H9 (cell line): ENCODE measurements at regions not wholly inside any gene's neighbourhood (a gene's known extent, or its start where the extent isn't known, plus 50 kb on each side); places are given as distances from the start of the nearest gene placed in this dataset.

ENCODE experiments used
- DNase-seq: peaks from one replicate; pipeline ENCODE4 v3.0.0-alpha.2; 2017
- H2AFZ ChIP-seq: one replicate; pipeline ENCODE4 v1.6.1; 2013; ENCODE audit warnings: mild to moderate bottlenecking, low read length, control low read depth, moderate library complexity
- H2AK5ac ChIP-seq: 2 replicates; pipeline ENCODE4 v1.6.1; 2013; ENCODE audit warnings: low read length, control low read depth, mixed read lengths; ENCODE audit not compliant: insufficient read length
- H2BK120ac ChIP-seq: one replicate; pipeline ENCODE4 v1.6.1; 2013; ENCODE audit warnings: low read depth, mild to moderate bottlenecking, low read length, control low read depth, inconsistent platforms; ENCODE audit not compliant: poor library complexity, severe bottlenecking
- H2BK12ac ChIP-seq: 2 replicates; pipeline ENCODE4 v1.6.1; 2013; ENCODE audit warnings: low read length, control low read depth, mixed read lengths, low read depth; ENCODE audit not compliant: insufficient read length
- H2BK15ac ChIP-seq: 2 replicates; pipeline ENCODE4 v1.6.1; 2013; ENCODE audit warnings: low read depth, low read length, control low read depth
- H2BK20ac ChIP-seq: one replicate; pipeline ENCODE4 v1.6.1; 2013; ENCODE audit warnings: low read depth, mild to moderate bottlenecking, low read length, control low read depth, inconsistent platforms; ENCODE audit not compliant: poor library complexity, severe bottlenecking
- H2BK5ac ChIP-seq: 2 replicates; pipeline ENCODE4 v1.6.1; 2013; ENCODE audit warnings: low read length, control low read depth, mixed read lengths; ENCODE audit not compliant: insufficient read length
- H3K14ac ChIP-seq: 2 replicates; pipeline ENCODE4 v1.6.1; 2013; ENCODE audit warnings: low read length, control low read depth; ENCODE audit not compliant: insufficient read depth
- H3K18ac ChIP-seq: 2 replicates; pipeline ENCODE4 v1.6.1; 2013; ENCODE audit warnings: low read depth, mild to moderate bottlenecking, mixed read lengths, low read length, control low read depth; ENCODE audit not compliant: insufficient read length
- H3K23ac ChIP-seq: 2 replicates; pipeline ENCODE4 v1.6.1; 2013; ENCODE audit warnings: low read length, control low read depth, mixed read lengths, low read depth; ENCODE audit not compliant: insufficient read length
- H3K23me2 ChIP-seq: 2 replicates; pipeline ENCODE4 v1.6.1; 2013; ENCODE audit warnings: low read depth, mild to moderate bottlenecking, mixed read lengths, low read length, control low read depth; ENCODE audit not compliant: insufficient read length, poor library complexity, severe bottlenecking
- H3K27ac ChIP-seq: 2 replicates; pipeline ENCODE4 v1.5.1; 2013; ENCODE audit warnings: low read length, control low read depth, mixed read lengths, low read depth; ENCODE audit not compliant: insufficient read length
- H3K27me3 ChIP-seq: 2 replicates; pipeline ENCODE4 v1.6.1; 2013; ENCODE audit warnings: low read length, control low read depth, inconsistent platforms; ENCODE audit not compliant: insufficient read depth
- H3K4ac ChIP-seq: 2 replicates; pipeline ENCODE4 v1.6.1; 2013; ENCODE audit warnings: low read depth, mild to moderate bottlenecking, control low read depth, inconsistent platforms, low read length, moderate library complexity
- H3K4me1 ChIP-seq: 2 replicates; pipeline ENCODE4 v1.6.1; 2013; ENCODE audit warnings: low read length, control low read depth, inconsistent platforms; ENCODE audit not compliant: insufficient read depth
- H3K4me2 ChIP-seq: 2 replicates; pipeline ENCODE4 v1.6.1; 2013; ENCODE audit warnings: low read length, control low read depth, mixed read lengths; ENCODE audit not compliant: insufficient read length, insufficient read depth
- H3K56ac ChIP-seq: 2 replicates; pipeline ENCODE4 v1.6.1; 2013; ENCODE audit warnings: low read depth, mild to moderate bottlenecking, mixed read lengths, low read length, control low read depth; ENCODE audit not compliant: insufficient read length
- H3K79me1 ChIP-seq: 2 replicates; pipeline ENCODE4 v1.6.1; 2013; ENCODE audit warnings: low read depth, mild to moderate bottlenecking, moderate library complexity, low read length, control low read depth, inconsistent platforms; ENCODE audit not compliant: insufficient read depth, poor library complexity, severe bottlenecking
- H3K79me2 ChIP-seq: 2 replicates; pipeline ENCODE4 v1.6.1; 2013; ENCODE audit warnings: low read length, control low read depth, inconsistent platforms; ENCODE audit not compliant: insufficient read depth
- H3K9ac ChIP-seq: 2 replicates; pipeline ENCODE4 v1.6.1; 2013; ENCODE audit warnings: low read length, control low read depth, mixed read lengths; ENCODE audit not compliant: insufficient read length; ENCODE audit errors: extremely low read depth
- H3K9me3 ChIP-seq: one replicate; pipeline ENCODE4 v1.6.1; 2013; ENCODE audit warnings: low read depth, low read length, inconsistent platforms; ENCODE audit not compliant: control insufficient read depth
- H3T11ph ChIP-seq: one replicate; pipeline ENCODE4 v1.6.1; 2013; ENCODE audit warnings: mild to moderate bottlenecking, low read length, control low read depth, inconsistent platforms
- H4K20me1 ChIP-seq: one replicate; pipeline ENCODE4 v1.6.1; 2013; ENCODE audit not compliant: control insufficient read depth, insufficient read length, insufficient read depth
- H4K5ac ChIP-seq: 2 replicates; pipeline ENCODE4 v1.6.1; 2013; ENCODE audit warnings: low read depth, mild to moderate bottlenecking, mixed read lengths, low read length, control low read depth; ENCODE audit not compliant: insufficient read length
- H4K8ac ChIP-seq: replicated peaks from 2 replicates; pipeline ENCODE4 v1.6.1; 2013; ENCODE audit warnings: low read length, control low read depth, mixed read lengths, low read depth; ENCODE audit not compliant: insufficient read length
- H4K91ac ChIP-seq: 2 replicates; pipeline ENCODE4 v1.6.1; 2013; ENCODE audit warnings: low read depth, mild to moderate bottlenecking, moderate library complexity, mixed read lengths, low read length, control low read depth; ENCODE audit not compliant: insufficient read length
- H3K27ac Mint-ChIP-seq, 3 experiments: 2 replicates in 2 of 3; 3 replicates in 1 of 3; pipeline ENCODE4 v1.8.0; 2020 to 2021; ENCODE audit warnings: mixed read lengths in 3 of 3, mild to moderate bottlenecking in 1 of 3, moderate library complexity in 1 of 3
- H3K27me3 Mint-ChIP-seq: 2 replicates; pipeline ENCODE4 v1.8.0; 2021; ENCODE audit warnings: low read depth, mild to moderate bottlenecking, moderate library complexity, mixed read lengths
- H3K36me3 Mint-ChIP-seq, 3 experiments: 2 replicates in 2 of 3; 3 replicates in 1 of 3; pipeline ENCODE4 v1.8.0; 2020 to 2021; ENCODE audit warnings: low read depth in 3 of 3, mixed read lengths in 3 of 3; ENCODE audit not compliant: insufficient read depth in 1 of 3
- H3K4me1 Mint-ChIP-seq, 2 experiments: 2 replicates each; pipeline ENCODE4 v1.8.0; 2020; ENCODE audit warnings: mixed read lengths in 2 of 2
- H3K4me3 Mint-ChIP-seq, 2 experiments: 2 replicates in 1 of 2; 3 replicates in 1 of 2; pipeline ENCODE4 v1.8.0; 2020 to 2021; ENCODE audit warnings: mild to moderate bottlenecking in 2 of 2, mixed read lengths in 2 of 2, moderate library complexity in 1 of 2
- H3K9me3 Mint-ChIP-seq, 2 experiments: 2 replicates in 1 of 2; 3 replicates in 1 of 2; pipeline ENCODE4 v1.8.0; 2020; ENCODE audit warnings: mild to moderate bottlenecking in 2 of 2, mixed read lengths in 2 of 2, moderate library complexity in 1 of 2
- CTCF ChIP-seq: fragments of 200-600 bp; sonication (generic); conservative IDR thresholded peaks from 3 replicates; pipeline ENCODE4 v1.8.0; 2021; ENCODE audit warnings: antibody characterized with exemption, mild to moderate bottlenecking
- WGBS: extraction: QIAGEN DNeasy Blood & Tissue Kit; methylation state at CpG from one replicate; pipeline ENCODE4 v1.1.7; 2013; ENCODE audit warnings: missing lambda C conversion rate, low lambda C conversion rate, mixed read lengths; ENCODE audit not compliant: insufficient read length; ENCODE audit errors: extremely low coverage; 5-methylcytosine and 5-hydroxymethylcytosine counted together

GRCh38 chr13:90713441-90714133 is 633.9 kb upstream of the MIR17HG start:
- H3K4ac ChIP-seq, result no peak overlapping the region
- no peak overlapping the region for H3K4me2 ChIP-seq
- Mint-ChIP-seq H3K27me3 (no peaks in the 10 kb centered on the region), H3K9me3 (no peaks in the 10 kb centered on the region), H3K4me1 (peaks cover 9 to 12% of the 10 kb centered on the region in 2 experiments), H3K4me3 (no peak overlapping the region), H3K27ac (no peak overlapping the region), H3K36me3 (no peaks in the 10 kb centered on the region)
- H2AFZ ChIP-seq, result no peak overlapping the region
- no peak overlapping the region for H4K91ac ChIP-seq
- no peak overlapping the region for H2BK15ac ChIP-seq
- no peaks in the 10 kb centered on the region for H3K23me2 ChIP-seq
- H3K9ac ChIP-seq, result no peak overlapping the region
- no peaks in the 10 kb centered on the region for H3K4me1 ChIP-seq
- no peak overlapping the region for H4K8ac ChIP-seq
- H3K27ac ChIP-seq, result no peak overlapping the region
- H2BK12ac ChIP-seq, result no peak overlapping the region
- H3K9me3 ChIP-seq, result no peaks in the 10 kb centered on the region
- H2BK120ac ChIP-seq, result no peak overlapping the region
- no CpG with 5 or more reads among the region's 4 CpGs for WGBS
- no peak for DNase-seq
- no peaks in the 10 kb centered on the region for H4K20me1 ChIP-seq
- H3K27me3 ChIP-seq, result no peaks in the 10 kb centered on the region
- no peak overlapping the region for H3K56ac ChIP-seq
- no peak overlapping the region for H2BK5ac ChIP-seq
- no peak overlapping the region for H4K5ac ChIP-seq
- no peak overlapping the region for H2BK20ac ChIP-seq
- TF ChIP-seq CTCF, result no peak
- no peak overlapping the region for H3K14ac ChIP-seq
- H3K79me2 ChIP-seq, result no peaks in the 10 kb centered on the region
- H3K79me1 ChIP-seq, result no peaks in the 10 kb centered on the region
- H2AK5ac ChIP-seq, result no peak overlapping the region
- no peak overlapping the region for H3K18ac ChIP-seq
- no peak overlapping the region for H3K23ac ChIP-seq
- H3T11ph ChIP-seq, result no peak overlapping the region
